ENCODE measurements at regions not wholly inside any gene's neighbourhood (a gene's known extent, or its start where the extent isn't known, plus 50 kb on each side); places are given as distances from the start of the nearest gene placed in this dataset.

GRCh38 chr14:62432955-62433354 lies 612.3 kb downstream of the KCNH5 start:
- no peak overlapping the region for H3K4me3 ChIP-seq
- no peak overlapping the region for H3K27ac ChIP-seq
- H3K4me1 ChIP-seq = no peaks in the 10 kb centered on the region
- TF ChIP-seq, protein P1, sequence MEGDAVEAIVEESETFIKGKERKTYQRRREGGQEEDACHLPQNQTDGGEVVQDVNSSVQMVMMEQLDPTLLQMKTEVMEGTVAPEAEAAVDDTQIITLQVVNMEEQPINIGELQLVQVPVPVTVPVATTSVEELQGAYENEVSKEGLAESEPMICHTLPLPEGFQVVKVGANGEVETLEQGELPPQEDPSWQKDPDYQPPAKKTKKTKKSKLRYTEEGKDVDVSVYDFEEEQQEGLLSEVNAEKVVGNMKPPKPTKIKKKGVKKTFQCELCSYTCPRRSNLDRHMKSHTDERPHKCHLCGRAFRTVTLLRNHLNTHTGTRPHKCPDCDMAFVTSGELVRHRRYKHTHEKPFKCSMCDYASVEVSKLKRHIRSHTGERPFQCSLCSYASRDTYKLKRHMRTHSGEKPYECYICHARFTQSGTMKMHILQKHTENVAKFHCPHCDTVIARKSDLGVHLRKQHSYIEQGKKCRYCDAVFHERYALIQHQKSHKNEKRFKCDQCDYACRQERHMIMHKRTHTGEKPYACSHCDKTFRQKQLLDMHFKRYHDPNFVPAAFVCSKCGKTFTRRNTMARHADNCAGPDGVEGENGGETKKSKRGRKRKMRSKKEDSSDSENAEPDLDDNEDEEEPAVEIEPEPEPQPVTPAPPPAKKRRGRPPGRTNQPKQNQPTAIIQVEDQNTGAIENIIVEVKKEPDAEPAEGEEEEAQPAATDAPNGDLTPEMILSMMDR (IDR thresholded peaks at IDR 0.05) = no peak
- H3K9me3 ChIP-seq = peaks cover 3% of the 10 kb centered on the region
- no peaks in the 10 kb centered on the region for H3K27me3 ChIP-seq
- DNase-seq (no peak), ATAC-seq (no peak)
- H3K36me3 ChIP-seq = no peaks in the 10 kb centered on the region
- intact Hi-C loops (cut with DNase I) = no loop called here

DNA sequence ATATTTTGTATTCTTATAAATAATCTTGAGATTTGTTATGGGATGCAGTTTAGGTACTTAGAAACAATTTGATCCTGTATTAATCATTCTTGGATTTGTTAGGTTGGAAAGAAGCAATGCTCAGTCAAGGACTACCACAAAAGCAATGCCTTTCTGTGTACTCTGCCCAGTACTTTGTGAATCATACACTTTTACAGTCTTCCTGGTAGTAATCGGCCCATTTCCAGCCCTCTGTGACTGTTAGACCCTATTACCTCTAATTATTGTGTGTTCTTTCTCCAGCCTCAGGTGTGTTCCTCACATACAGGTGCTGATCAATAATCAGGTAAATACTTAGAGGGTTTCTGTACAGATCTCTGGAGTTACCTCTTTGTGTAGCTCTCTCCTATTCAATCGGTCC lies 609.0 kb downstream of the KCNH5 start:
- Histone ChIP-seq H3K4me3 (no peak overlapping the region), H3K27ac (no peak overlapping the region), H3K4me1 (no peaks in the 10 kb centered on the region), H3K9me3 (peaks cover 3% of the 10 kb centered on the region), H3K27me3 (no peaks in the 10 kb centered on the region), H3K36me3 (no peaks in the 10 kb centered on the region)
- no peak for DNase-seq
- no peak for ATAC-seq
- intact Hi-C loops (cut with DNase I) = no loop called here
- TF ChIP-seq, protein P1 (IDR thresholded peaks at IDR 0.05) = no peak

- intact Hi-C loops (cut with DNase I) = no loop called here
- H3K36me3 ChIP-seq = no peaks in the 10 kb centered on the region
- no peaks in the 10 kb centered on the region for H3K4me1 ChIP-seq
- H3K4me3 ChIP-seq = no peak overlapping the region
- H3K27ac ChIP-seq = no peak overlapping the region
- no peaks in the 10 kb centered on the region for H3K9me3 ChIP-seq
- ATAC-seq (no peak), DNase-seq (no peak)
- TF ChIP-seq, protein P1 (IDR thresholded peaks at IDR 0.05) = no peak
- no peaks in the 10 kb centered on the region for H3K27me3 ChIP-seq
Observed at GRCh38 chr14:62439210-62439609, 606.0 kb downstream of the KCNH5 start.

GRCh38 chr14:62443796-62444195 lies 601.5 kb downstream of the KCNH5 start:
- no peaks in the 10 kb centered on the region for H3K4me1 ChIP-seq
- H3K4me3 ChIP-seq = no peak overlapping the region
- H3K27ac ChIP-seq = no peak overlapping the region
- no peaks in the 10 kb centered on the region for H3K27me3 ChIP-seq
- H3K9me3 ChIP-seq = no peaks in the 10 kb centered on the region
- DNase-seq = no peak
- no peak for ATAC-seq
- TF ChIP-seq, protein P1 (IDR thresholded peaks at IDR 0.05) = no peak
- no peaks in the 10 kb centered on the region for H3K36me3 ChIP-seq
- intact Hi-C loops (cut with DNase I) = no loop called here

DNA sequence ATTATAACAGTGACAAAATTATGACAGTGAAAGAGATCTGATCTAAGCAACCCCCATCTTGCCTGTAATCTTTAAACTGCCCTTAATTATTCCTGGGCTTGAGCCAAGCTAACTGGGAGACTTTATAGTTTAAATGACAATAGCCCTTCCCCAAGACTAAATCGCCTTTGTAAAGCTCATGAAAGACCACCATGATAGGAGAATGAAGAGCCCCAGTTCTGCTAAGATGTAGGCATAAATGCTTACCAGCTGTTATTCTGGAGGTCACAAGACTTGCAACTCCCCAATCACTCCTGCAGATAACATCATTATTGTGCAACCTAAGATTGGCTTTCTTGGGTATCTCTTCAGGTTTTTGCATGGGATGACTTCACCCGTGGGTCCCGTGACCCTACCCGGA lies 599.7 kb downstream of the KCNH5 start:
- H3K36me3 ChIP-seq = no peaks in the 10 kb centered on the region
- no peak overlapping the region for H3K27ac ChIP-seq
- DNase-seq = no peak
- intact Hi-C loops (cut with DNase I) = no loop called here
- ATAC-seq = no peak
- TF ChIP-seq, protein P1 (IDR thresholded peaks at IDR 0.05) = no peak
- H3K27me3 ChIP-seq = no peaks in the 10 kb centered on the region
- no peaks in the 10 kb centered on the region for H3K9me3 ChIP-seq
- no peaks in the 10 kb centered on the region for H3K4me1 ChIP-seq
- no peak overlapping the region for H3K4me3 ChIP-seq

DNA sequence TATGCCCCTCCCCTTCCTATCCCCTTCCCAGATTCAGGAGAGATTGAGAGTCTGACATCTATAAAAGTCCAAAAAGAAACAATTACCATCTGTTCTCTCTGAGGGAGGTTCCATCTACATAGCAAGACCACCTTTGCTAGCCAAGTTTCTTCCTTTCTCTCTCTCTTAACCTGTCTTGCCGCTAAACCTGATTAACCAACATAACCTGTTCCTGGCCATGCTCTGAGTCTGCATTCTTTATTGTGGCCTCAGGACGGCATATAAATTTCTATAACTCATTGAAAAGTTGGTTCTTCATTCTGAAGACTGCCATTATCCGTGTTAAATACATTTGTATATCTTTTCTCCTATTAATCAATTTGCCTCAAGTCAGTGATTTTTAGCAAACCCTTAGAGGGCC lies 594.0 kb downstream of the KCNH5 start:
- Histone ChIP-seq H3K4me3 (no peak overlapping the region), H3K36me3 (no peaks in the 10 kb centered on the region), H3K9me3 (no peaks in the 10 kb centered on the region), H3K4me1 (no peaks in the 10 kb centered on the region), H3K27me3 (no peaks in the 10 kb centered on the region), H3K27ac (no peak overlapping the region)
- DNase-seq = no peak
- intact Hi-C loops (cut with DNase I) = no loop called here
- TF ChIP-seq, protein P1 (IDR thresholded peaks at IDR 0.05) = no peak
- ATAC-seq = no peak

All from upper lobe of right lung (tissue), 1 donor.